ENCODE measurements at regions not wholly inside any gene's neighbourhood (a gene's known extent, or its start where the extent isn't known, plus 50 kb on each side); places are given as distances from the start of the nearest gene placed in this dataset.

DNA sequence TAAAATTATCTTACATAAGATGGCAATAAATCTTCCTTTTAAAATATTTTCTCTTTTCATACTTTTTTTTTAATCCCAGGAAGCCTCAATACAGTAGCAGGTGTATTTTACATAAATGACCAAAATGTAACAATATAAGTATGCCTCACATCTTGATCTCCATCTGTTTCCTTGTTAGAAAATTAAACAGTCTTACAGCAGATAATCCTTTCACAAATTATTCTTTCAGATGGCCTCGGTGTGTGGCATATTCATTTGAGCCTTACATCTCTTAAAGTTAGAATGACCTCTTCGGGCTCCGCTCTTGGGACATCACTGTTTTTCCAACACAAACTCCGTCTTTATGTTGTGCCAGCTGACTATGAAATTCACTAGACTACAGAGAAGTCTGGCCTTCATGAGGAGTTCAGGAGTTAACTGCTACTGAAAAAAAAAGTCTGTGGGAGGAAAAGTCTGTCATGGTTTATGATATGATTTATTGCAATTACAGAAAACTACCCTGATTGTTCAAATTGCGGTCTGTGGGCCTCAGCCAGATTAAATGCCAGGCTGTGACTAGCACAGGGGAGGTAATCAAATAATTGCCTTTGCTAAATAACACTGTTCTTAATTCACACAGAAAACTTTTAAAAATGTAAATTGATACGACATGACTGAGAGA lies 292.9 kb upstream of the PUM3 start:
- TF ChIP-seq, protein P1, sequence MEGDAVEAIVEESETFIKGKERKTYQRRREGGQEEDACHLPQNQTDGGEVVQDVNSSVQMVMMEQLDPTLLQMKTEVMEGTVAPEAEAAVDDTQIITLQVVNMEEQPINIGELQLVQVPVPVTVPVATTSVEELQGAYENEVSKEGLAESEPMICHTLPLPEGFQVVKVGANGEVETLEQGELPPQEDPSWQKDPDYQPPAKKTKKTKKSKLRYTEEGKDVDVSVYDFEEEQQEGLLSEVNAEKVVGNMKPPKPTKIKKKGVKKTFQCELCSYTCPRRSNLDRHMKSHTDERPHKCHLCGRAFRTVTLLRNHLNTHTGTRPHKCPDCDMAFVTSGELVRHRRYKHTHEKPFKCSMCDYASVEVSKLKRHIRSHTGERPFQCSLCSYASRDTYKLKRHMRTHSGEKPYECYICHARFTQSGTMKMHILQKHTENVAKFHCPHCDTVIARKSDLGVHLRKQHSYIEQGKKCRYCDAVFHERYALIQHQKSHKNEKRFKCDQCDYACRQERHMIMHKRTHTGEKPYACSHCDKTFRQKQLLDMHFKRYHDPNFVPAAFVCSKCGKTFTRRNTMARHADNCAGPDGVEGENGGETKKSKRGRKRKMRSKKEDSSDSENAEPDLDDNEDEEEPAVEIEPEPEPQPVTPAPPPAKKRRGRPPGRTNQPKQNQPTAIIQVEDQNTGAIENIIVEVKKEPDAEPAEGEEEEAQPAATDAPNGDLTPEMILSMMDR (IDR thresholded peaks at IDR 0.05; ENCODE audit: insufficient read depth in 1 of 2, low read depth in 1 of 2, low read length in 1 of 2, severe bottlenecking in 1 of 2, unreplicated experiment in 1 of 2), result no peak
- H3K4me1 Mint-ChIP-seq (ENCODE audit: low read depth, unreplicated experiment), result no peaks in the 10 kb centered on the region
- no peaks in the 10 kb centered on the region for H3K36me3 Mint-ChIP-seq (ENCODE audit: insufficient read depth, unreplicated experiment)
- no peak overlapping the region for H3K4me3 ChIP-seq (ENCODE audit: low read depth, low read length)
- no peaks in the 10 kb centered on the region for H3K36me3 ChIP-seq (ENCODE audit: control insufficient read depth, insufficient read depth, low read length)
- H3K27me3 ChIP-seq (replicated peaks; ENCODE audit: control insufficient read depth, insufficient read depth, low read length), result no peaks in the 10 kb centered on the region
- intact Hi-C loops (cut with micrococcal nuclease; ENCODE audit: unreplicated experiment), result no loop called here
- DNase-seq, result no peak
- ChIA-PET POLR2A (no interaction called here), CTCF (no interaction called here)
- H3K4me1 ChIP-seq, result no peaks in the 10 kb centered on the region
- H3K9me3 ChIP-seq, result no peaks in the 10 kb centered on the region
- no peak overlapping the region for H3K27ac Mint-ChIP-seq (ENCODE audit: unreplicated experiment)
- no peaks in the 10 kb centered on the region for H3K27me3 Mint-ChIP-seq (ENCODE audit: insufficient read depth, unreplicated experiment)
- no TSS peak for BruUV-seq (replicated peaks)
- H3K4me3 Mint-ChIP-seq (ENCODE audit: unreplicated experiment), result no peak overlapping the region
- no peaks in the 10 kb centered on the region for H3K9me3 Mint-ChIP-seq (ENCODE audit: unreplicated experiment)

DNA sequence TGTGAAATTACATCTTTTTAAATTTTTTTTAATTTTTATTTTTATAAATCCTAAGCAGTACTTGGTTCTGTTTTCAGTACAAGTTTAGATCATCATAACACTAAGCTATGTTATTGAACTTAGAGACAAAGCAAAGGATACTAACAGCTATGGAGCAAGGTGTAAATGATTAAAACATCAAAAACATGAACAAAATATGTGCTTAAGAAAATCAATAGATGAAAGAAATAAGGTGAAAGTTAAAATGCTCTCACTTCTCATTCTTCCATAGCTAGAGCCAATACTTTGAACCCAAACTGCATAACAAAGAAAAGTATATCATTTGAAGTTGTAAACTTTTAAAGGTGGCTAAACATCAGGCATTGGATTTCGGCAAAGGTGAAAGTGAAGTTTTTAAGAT lies 292.3 kb upstream of the PUM3 start:
- Mint-ChIP-seq H3K4me3 (ENCODE audit: unreplicated experiment) (no peak overlapping the region), H3K27me3 (ENCODE audit: insufficient read depth, unreplicated experiment) (no peaks in the 10 kb centered on the region), H3K27ac (ENCODE audit: unreplicated experiment) (no peak overlapping the region), H3K9me3 (ENCODE audit: unreplicated experiment) (no peaks in the 10 kb centered on the region), H3K4me1 (ENCODE audit: low read depth, unreplicated experiment) (no peaks in the 10 kb centered on the region), H3K36me3 (ENCODE audit: insufficient read depth, unreplicated experiment) (no peaks in the 10 kb centered on the region)
- no TSS peak for BruUV-seq (replicated peaks)
- Histone ChIP-seq H3K4me1 (no peaks in the 10 kb centered on the region), H3K9me3 (no peaks in the 10 kb centered on the region), H3K27me3 (replicated peaks; ENCODE audit: control insufficient read depth, insufficient read depth, low read length) (no peaks in the 10 kb centered on the region), H3K4me3 (ENCODE audit: low read depth, low read length) (no peak overlapping the region), H3K36me3 (ENCODE audit: control insufficient read depth, insufficient read depth, low read length) (no peaks in the 10 kb centered on the region)
- TF ChIP-seq, protein P1 (IDR thresholded peaks at IDR 0.05; ENCODE audit: insufficient read depth in 1 of 2, low read depth in 1 of 2, low read length in 1 of 2, severe bottlenecking in 1 of 2, unreplicated experiment in 1 of 2), result no peak
- ChIA-PET POLR2A (no interaction called here), CTCF (no interaction called here)
- DNase-seq, result no peak
- intact Hi-C loops (cut with micrococcal nuclease; ENCODE audit: unreplicated experiment), result no loop called here

DNA sequence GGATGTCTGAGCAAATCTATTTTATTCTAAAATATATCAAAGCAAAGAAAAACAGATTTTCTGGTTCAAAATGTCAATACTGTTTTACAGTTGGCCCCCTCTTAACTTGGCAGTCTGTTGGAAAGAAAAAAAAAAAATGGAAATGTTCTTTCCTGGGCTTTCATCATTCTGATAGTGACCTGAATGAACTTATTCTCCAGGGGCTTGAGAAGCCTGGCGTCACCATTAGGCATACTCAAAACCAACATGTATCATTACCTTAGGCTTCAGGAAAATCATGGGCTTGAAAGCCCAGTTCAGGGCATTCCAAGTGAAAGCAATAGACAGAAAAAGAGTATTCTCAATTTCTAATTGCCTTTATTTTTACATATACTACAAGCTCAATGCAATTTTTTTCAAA lies 283.7 kb upstream of the PUM3 start:
- no peak overlapping the region for H3K4me3 ChIP-seq (ENCODE audit: low read depth, low read length)
- TF ChIP-seq, protein P1 (IDR thresholded peaks at IDR 0.05; ENCODE audit: insufficient read depth in 1 of 2, low read depth in 1 of 2, low read length in 1 of 2, severe bottlenecking in 1 of 2, unreplicated experiment in 1 of 2), result no peak
- no peaks in the 10 kb centered on the region for H3K36me3 ChIP-seq (ENCODE audit: control insufficient read depth, insufficient read depth, low read length)
- no peak for DNase-seq
- ChIA-PET CTCF (no interaction called here), POLR2A (no interaction called here)
- H3K4me1 ChIP-seq, result no peaks in the 10 kb centered on the region
- no TSS peak for BruUV-seq (replicated peaks)
- H3K27me3 ChIP-seq (replicated peaks; ENCODE audit: control insufficient read depth, insufficient read depth, low read length), result no peaks in the 10 kb centered on the region
- no peaks in the 10 kb centered on the region for H3K4me1 Mint-ChIP-seq (ENCODE audit: low read depth, unreplicated experiment)
- no peaks in the 10 kb centered on the region for H3K36me3 Mint-ChIP-seq (ENCODE audit: insufficient read depth, unreplicated experiment)
- no peaks in the 10 kb centered on the region for H3K9me3 Mint-ChIP-seq (ENCODE audit: unreplicated experiment)
- intact Hi-C loops (cut with micrococcal nuclease; ENCODE audit: unreplicated experiment), result no loop called here
- no peak overlapping the region for H3K4me3 Mint-ChIP-seq (ENCODE audit: unreplicated experiment)
- H3K27me3 Mint-ChIP-seq (ENCODE audit: insufficient read depth, unreplicated experiment), result peaks cover 3% of the 10 kb centered on the region
- H3K27ac Mint-ChIP-seq (ENCODE audit: unreplicated experiment), result no peak overlapping the region
- H3K9me3 ChIP-seq, result no peaks in the 10 kb centered on the region
